ENCODE measurements at regions not wholly inside any gene's neighbourhood (a gene's known extent, or its start where the extent isn't known, plus 50 kb on each side); places are given as distances from the start of the nearest gene placed in this dataset.

DNA sequence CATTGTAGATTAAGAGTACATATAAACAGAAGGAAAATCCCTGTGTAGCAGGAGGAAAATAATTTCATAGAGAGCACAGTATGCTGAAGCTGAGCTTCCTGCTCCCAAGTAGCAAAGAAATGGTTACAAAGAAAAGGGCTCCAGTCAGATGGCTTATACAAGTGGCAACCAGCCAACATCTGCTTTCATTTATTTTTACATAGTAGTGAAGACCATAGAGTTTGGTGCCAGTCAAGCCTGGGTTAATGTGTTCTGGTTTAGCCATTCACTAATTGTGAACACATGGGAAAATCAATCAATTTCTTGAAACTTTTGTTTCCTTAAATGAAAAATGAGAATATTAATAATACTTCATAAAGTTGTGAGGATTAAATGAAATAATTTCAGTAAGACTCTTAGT is 111.3 kb upstream of the ELOVL6 start:
- TF ChIP-seq POLR2A (IDR thresholded peaks at IDR 0.05; ENCODE audit: extremely low read depth, insufficient read length), result no peak
- TF ChIP-seq, protein P1, sequence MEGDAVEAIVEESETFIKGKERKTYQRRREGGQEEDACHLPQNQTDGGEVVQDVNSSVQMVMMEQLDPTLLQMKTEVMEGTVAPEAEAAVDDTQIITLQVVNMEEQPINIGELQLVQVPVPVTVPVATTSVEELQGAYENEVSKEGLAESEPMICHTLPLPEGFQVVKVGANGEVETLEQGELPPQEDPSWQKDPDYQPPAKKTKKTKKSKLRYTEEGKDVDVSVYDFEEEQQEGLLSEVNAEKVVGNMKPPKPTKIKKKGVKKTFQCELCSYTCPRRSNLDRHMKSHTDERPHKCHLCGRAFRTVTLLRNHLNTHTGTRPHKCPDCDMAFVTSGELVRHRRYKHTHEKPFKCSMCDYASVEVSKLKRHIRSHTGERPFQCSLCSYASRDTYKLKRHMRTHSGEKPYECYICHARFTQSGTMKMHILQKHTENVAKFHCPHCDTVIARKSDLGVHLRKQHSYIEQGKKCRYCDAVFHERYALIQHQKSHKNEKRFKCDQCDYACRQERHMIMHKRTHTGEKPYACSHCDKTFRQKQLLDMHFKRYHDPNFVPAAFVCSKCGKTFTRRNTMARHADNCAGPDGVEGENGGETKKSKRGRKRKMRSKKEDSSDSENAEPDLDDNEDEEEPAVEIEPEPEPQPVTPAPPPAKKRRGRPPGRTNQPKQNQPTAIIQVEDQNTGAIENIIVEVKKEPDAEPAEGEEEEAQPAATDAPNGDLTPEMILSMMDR (IDR thresholded peaks at IDR 0.05; ENCODE audit: low read depth, low read length), result no peak
